Nephron (organoid): ENCODE measurements at regions not wholly inside any gene's neighbourhood (a gene's known extent, or its start where the extent isn't known, plus 50 kb on each side); places are given as distances from the start of the nearest gene placed in this dataset.

Experiments used
- H3K27ac Mint-ChIP-seq, 3 experiments: 2 replicates each; pipeline ENCODE4 v1.8.0; 2020; ENCODE audit warnings: mixed read lengths in 3 of 3, mild to moderate bottlenecking in 2 of 3, moderate library complexity in 1 of 3
- H3K27me3 Mint-ChIP-seq: 2 replicates; pipeline ENCODE4 v1.8.0; 2021; ENCODE audit warnings: low read depth, mild to moderate bottlenecking, moderate library complexity, mixed read lengths
- H3K36me3 Mint-ChIP-seq: 2 replicates; pipeline ENCODE4 v1.8.0; 2020; ENCODE audit warnings: low read depth, mixed read lengths
- H3K4me1 Mint-ChIP-seq: 2 replicates; pipeline ENCODE4 v1.8.0; 2020; ENCODE audit warnings: mixed read lengths
- H3K4me3 Mint-ChIP-seq, 3 experiments: 2 replicates each; pipeline ENCODE4 v1.8.0; 2020; ENCODE audit warnings: mild to moderate bottlenecking in 3 of 3, mixed read lengths in 3 of 3, moderate library complexity in 2 of 3
- H3K9me3 Mint-ChIP-seq: 2 replicates; pipeline ENCODE4 v1.8.0; 2020; ENCODE audit warnings: mixed read lengths
- TF ChIP-seq, protein P1 (sequence below), 3 experiments: fragments of 200-600 bp; sonication (generic); IDR thresholded peaks; one replicate each; pipeline ENCODE4 v1.5.0; 2021; ENCODE audit warnings: antibody characterized with exemption in 3 of 3; ENCODE audit not compliant: unreplicated experiment in 3 of 3

DNA sequence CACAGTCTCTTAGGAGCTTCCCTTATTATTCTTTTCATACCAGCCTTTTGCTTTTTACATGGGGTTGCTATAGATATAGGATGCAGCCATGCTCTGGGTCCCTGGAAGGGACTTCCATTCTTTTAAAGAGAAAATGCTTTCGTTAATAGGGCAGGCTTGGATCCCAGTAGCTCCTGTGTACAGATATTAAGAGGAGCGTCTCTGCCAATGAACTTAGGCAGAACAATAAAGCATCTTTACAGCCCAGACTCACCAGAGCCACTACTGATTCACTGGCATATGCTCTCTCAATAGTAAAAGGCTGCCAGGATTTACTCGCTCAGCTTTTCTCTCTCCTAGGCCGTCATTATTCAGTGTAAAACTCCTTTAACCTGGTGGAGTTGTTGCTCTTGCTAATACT lies 1385.4 kb upstream of the PIK3C3 start:
- Mint-ChIP-seq H3K4me3 (no peak overlapping the region), H3K36me3 (no peaks in the 10 kb centered on the region), H3K9me3 (peaks cover under 1% of the 10 kb centered on the region), H3K4me1 (no peaks in the 10 kb centered on the region), H3K27ac (no peak overlapping the region), H3K27me3 (no peaks in the 10 kb centered on the region)
- TF ChIP-seq, protein P1, sequence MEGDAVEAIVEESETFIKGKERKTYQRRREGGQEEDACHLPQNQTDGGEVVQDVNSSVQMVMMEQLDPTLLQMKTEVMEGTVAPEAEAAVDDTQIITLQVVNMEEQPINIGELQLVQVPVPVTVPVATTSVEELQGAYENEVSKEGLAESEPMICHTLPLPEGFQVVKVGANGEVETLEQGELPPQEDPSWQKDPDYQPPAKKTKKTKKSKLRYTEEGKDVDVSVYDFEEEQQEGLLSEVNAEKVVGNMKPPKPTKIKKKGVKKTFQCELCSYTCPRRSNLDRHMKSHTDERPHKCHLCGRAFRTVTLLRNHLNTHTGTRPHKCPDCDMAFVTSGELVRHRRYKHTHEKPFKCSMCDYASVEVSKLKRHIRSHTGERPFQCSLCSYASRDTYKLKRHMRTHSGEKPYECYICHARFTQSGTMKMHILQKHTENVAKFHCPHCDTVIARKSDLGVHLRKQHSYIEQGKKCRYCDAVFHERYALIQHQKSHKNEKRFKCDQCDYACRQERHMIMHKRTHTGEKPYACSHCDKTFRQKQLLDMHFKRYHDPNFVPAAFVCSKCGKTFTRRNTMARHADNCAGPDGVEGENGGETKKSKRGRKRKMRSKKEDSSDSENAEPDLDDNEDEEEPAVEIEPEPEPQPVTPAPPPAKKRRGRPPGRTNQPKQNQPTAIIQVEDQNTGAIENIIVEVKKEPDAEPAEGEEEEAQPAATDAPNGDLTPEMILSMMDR (IDR thresholded peaks at IDR 0.05; ENCODE audit: unreplicated experiment in 3 of 3) = no peak

DNA sequence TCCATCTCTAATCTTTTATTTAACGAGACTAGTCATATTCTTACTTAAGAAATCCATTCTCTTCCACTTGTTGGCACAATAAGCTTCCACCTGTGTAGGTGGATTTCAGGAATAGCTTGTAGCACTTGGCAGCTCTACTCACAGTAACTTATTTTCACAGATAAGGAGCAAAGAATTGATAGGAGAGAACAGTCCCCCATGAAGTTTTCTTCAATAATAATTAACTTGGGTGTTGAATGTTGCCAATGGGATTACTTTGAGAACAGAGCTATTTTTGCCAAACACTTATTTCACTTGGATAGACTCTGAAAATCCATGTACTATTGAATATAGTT lies 1388.6 kb upstream of the PIK3C3 start:
- H3K36me3 Mint-ChIP-seq = no peaks in the 10 kb centered on the region
- H3K4me1 Mint-ChIP-seq = no peaks in the 10 kb centered on the region
- no peak overlapping the region for H3K27ac Mint-ChIP-seq
- no peak overlapping the region for H3K4me3 Mint-ChIP-seq
- no peaks in the 10 kb centered on the region for H3K27me3 Mint-ChIP-seq
- TF ChIP-seq, protein P1 (IDR thresholded peaks at IDR 0.05; ENCODE audit: unreplicated experiment in 3 of 3) = no peak
- no peaks in the 10 kb centered on the region for H3K9me3 Mint-ChIP-seq

DNA sequence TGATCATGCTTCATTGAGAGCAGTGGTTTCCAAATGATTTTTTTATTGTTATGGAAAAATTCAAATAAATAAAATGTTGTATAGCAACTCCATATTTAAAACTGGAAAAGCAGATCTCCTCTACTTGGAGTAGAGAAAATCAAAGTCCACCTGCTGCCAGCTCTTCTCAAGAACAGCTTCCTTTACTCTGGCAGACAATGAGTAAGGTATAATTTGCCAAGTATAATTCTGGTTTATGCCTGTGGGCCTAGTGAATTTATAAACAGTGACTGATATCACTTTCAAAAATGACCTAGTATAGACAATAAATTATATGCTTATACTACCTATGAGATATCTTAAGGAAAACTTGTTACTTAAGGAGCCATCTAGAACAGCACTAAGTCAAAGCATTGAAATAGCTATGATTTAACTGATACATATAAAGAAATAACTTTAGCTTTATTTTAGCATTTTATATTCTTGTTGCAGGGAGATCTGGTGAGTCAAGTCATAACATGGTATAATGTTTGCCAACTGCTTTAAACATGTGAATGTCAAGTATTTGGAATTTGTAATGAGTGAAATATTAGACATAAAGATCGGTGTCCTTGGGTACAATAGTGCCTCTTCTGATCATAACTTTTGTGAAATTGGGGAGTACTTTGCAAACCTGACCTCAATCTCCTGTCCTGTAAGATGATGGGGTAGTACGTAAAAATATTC lies 1389.1 kb upstream of the PIK3C3 start:
- no peaks in the 10 kb centered on the region for H3K4me1 Mint-ChIP-seq

DNA sequence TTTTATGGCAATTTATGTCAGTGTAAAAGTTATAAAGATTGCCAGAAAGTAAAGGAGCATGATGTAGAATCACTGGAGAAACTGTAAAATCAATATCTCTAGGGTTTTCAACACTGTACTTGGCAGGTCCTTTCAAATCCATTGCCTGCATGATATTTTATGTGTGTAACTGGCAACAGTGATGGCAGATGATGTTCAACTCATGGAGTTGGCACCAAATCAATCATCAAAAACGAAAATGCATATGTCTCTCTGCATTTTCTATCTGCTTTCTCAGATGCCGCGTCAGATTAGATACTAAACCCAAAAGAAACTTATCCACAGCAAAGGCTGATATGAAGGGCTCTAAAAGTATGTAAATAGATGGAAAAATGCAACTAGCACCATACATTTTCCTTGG lies 1395.5 kb upstream of the PIK3C3 start:
- TF ChIP-seq, protein P1 (IDR thresholded peaks at IDR 0.05; ENCODE audit: unreplicated experiment in 3 of 3) = no peak
- peaks cover 6% of the 10 kb centered on the region for H3K4me1 Mint-ChIP-seq
- no peak overlapping the region for H3K27ac Mint-ChIP-seq
- H3K4me3 Mint-ChIP-seq = no peak overlapping the region
- H3K27me3 Mint-ChIP-seq = no peaks in the 10 kb centered on the region
- H3K9me3 Mint-ChIP-seq = no peaks in the 10 kb centered on the region
- H3K36me3 Mint-ChIP-seq = no peaks in the 10 kb centered on the region

More for the DNA sequence above, 1389.1 kb upstream of the PIK3C3 start:
- no peaks in the 10 kb centered on the region for H3K9me3 Mint-ChIP-seq
- TF ChIP-seq, protein P1 (IDR thresholded peaks at IDR 0.05; ENCODE audit: unreplicated experiment in 3 of 3) = no peak
- H3K36me3 Mint-ChIP-seq = no peaks in the 10 kb centered on the region
- H3K27ac Mint-ChIP-seq = no peak overlapping the region
- no peak overlapping the region for H3K4me3 Mint-ChIP-seq
- no peaks in the 10 kb centered on the region for H3K27me3 Mint-ChIP-seq

DNA sequence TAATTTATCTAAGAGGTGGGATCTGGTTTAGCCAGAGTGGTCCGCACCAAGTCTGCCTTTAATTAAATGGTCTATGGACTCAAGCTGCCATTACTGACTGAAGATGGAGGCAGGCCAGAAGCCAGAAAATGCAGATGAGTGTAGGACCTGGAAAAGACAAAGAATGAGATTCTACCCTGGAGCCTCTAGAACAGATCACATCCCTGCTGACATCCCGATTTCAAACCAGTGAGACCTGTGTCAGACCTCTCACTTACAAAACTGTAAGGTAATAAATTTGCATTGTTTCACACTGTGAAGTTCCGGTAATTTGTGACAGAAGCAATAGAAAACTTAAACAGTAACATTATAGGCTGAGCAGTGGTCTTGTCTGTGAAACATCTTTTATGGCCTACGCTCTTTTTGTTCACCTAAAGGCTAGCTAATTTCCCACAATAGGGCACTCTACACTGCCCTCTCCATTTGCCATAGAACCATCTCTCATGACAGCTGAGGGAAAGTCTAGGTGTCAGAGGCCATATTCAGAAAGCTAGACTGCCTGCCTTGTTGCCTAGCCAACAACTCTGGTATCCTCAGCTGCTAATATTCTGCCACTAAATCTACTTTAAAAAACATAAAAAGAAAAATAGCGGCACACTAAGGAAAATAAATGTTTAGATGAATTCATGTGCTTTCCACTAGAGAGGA lies 1396.2 kb upstream of the PIK3C3 start:
- Mint-ChIP-seq H3K27me3 (no peaks in the 10 kb centered on the region), H3K27ac (no peak overlapping the region), H3K9me3 (no peaks in the 10 kb centered on the region), H3K4me3 (no peak overlapping the region), H3K36me3 (no peaks in the 10 kb centered on the region), H3K4me1 (peaks cover 6% of the 10 kb centered on the region)
- TF ChIP-seq, protein P1 (IDR thresholded peaks at IDR 0.05; ENCODE audit: unreplicated experiment in 3 of 3) = no peak

DNA sequence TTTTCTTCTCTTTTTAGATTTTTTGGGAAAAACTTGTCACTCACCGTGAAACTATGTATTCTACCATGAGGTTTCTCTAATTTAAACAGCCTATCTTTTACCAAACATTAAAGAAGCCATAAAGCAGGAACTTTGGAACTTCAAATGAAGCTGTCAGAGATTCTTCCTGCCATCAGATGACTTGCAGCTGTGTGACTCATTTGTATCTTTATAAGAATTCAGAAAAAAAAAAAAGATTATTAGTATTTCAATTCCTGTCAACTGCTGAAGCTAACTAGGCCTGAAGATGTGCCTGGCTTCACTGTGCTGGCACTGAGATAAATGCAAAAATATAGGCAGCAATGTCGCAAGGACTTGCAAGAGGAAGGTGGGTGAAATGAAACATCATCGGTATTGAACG lies 1399.1 kb upstream of the PIK3C3 start:
- Mint-ChIP-seq H3K4me3 (no peak overlapping the region), H3K36me3 (no peaks in the 10 kb centered on the region), H3K27me3 (no peaks in the 10 kb centered on the region), H3K27ac (peak overlapping the region in 1 of 3 experiments; percentile 17), H3K4me1 (peaks cover 6% of the 10 kb centered on the region), H3K9me3 (no peaks in the 10 kb centered on the region)
- TF ChIP-seq, protein P1 (IDR thresholded peaks at IDR 0.05; ENCODE audit: unreplicated experiment in 3 of 3) = no peak
